ENCODE measurements at regions not wholly inside any gene's neighbourhood (a gene's known extent, or its start where the extent isn't known, plus 50 kb on each side); places are given as distances from the start of the nearest gene placed in this dataset.

DNA sequence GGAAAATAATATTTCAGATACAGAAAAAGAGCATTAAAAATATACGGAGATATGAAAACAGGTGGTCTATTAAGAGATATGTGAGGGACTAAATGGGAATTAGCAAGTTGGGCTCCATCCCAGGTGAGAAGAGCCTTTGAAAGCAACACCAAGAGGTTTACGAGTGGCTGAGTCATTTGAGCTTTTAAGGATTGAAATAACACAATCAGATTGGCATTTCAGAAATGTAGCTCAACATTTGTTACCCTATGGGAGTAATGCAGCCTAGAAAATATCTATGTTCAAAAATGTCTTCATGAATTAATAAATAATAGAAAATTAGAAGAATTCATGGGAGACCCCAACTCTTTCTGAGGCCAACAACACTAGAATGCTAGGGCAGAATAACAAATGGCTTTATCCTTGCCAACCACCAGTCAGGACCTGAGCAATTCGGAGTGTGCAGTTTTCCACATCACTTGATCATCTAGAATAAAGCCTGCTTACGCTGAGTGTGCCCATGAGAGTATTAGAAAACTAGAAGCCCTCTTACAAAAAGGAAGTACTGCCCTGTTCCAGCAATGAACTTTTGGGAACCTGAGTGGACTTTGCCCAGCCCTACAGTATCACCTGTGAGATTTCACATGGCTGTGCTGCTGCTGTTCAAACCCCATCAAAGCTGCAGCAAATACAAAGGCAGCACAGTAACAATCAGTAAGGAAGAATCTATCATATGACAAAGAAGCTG lies 538.0 kb upstream of the CAMK1G start:
- TF ChIP-seq, protein P1, sequence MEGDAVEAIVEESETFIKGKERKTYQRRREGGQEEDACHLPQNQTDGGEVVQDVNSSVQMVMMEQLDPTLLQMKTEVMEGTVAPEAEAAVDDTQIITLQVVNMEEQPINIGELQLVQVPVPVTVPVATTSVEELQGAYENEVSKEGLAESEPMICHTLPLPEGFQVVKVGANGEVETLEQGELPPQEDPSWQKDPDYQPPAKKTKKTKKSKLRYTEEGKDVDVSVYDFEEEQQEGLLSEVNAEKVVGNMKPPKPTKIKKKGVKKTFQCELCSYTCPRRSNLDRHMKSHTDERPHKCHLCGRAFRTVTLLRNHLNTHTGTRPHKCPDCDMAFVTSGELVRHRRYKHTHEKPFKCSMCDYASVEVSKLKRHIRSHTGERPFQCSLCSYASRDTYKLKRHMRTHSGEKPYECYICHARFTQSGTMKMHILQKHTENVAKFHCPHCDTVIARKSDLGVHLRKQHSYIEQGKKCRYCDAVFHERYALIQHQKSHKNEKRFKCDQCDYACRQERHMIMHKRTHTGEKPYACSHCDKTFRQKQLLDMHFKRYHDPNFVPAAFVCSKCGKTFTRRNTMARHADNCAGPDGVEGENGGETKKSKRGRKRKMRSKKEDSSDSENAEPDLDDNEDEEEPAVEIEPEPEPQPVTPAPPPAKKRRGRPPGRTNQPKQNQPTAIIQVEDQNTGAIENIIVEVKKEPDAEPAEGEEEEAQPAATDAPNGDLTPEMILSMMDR (IDR thresholded peaks at IDR 0.05): no peak
- TF ChIP-seq POLR2A (IDR thresholded peaks at IDR 0.05): no peak

Measured in lower leg skin (tissue), 3 donors.